ENCODE measurements at regions not wholly inside any gene's neighbourhood (a gene's known extent, or its start where the extent isn't known, plus 50 kb on each side); places are given as distances from the start of the nearest gene placed in this dataset.
"Not testable (repeated sequence)": the region's sequence is repeated elsewhere in the genome, so short reads cannot be mapped to it uniquely, and the experiment has no call there.

DNA sequence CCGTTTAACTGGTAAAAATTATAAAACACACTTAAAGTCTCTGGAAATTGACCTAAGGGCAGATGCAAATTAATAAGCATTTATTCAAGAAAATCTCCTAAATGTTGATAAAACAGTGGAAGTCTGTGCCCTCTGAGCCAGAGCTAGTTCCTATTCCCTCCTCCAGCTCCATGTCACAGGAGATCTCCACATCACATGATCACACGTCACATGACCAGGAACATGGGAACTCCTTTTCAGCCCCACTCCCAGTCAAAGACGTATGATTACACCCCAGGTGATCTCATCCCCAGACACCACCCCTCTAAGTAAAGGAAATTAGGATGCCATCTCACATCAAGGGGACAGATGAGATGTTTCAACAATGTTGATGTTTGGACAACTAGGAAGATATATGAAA is 237.7 kb upstream of the FRG1 start:
- DNase-seq, H3K9me3 Mint-ChIP-seq, H3K4me3 Mint-ChIP-seq, H3K4me1 Mint-ChIP-seq, H3K27ac Mint-ChIP-seq, ATAC-seq, H3K27me3 Mint-ChIP-seq: not testable (repeated sequence)

DNA sequence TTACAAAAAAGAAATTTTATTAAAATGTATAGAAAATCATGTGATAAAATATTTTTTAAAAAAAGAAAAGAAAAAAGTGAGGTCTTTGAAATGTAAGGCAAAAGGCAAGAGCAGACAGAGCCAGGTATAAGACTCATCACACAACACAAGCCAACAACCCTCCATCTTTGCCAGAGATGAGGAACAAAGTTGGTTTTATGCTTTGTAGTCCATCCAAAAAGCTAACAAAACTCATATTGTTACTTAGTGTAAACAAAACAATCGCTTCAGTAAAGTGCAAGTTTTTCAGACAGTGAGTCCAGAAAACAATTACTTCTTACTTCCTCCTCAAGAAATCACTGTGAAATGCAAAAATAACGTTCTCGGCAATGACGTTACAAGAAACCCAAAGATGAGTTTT is 233.9 kb upstream of the FRG1 start:
- not testable (repeated sequence) for H3K4me3 Mint-ChIP-seq, H3K27me3 Mint-ChIP-seq, H3K4me1 Mint-ChIP-seq, H3K9me3 Mint-ChIP-seq, H3K27ac Mint-ChIP-seq, DNase-seq, ATAC-seq

DNA sequence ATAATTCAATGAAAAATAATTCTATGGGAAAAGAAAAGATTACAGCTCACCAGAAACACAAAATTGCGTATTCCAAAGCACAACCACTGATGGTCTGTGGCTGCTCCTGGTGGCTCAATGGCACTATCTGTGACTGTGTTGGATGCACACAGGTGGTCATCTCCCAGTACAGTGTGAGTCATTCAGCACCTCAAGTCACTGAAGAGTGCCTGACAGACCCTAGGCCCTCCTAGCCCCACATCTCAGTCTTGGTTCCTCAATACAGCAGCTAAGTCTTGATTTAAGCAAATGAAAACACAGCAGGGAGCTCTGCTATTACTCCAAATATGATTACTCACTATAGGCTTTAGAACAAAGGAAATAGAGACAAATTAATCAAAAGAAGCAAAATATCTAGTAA is 233.4 kb upstream of the FRG1 start:
- not testable (repeated sequence) for H3K9me3 Mint-ChIP-seq, H3K4me3 Mint-ChIP-seq, H3K4me1 Mint-ChIP-seq, H3K27ac Mint-ChIP-seq, ATAC-seq, DNase-seq, H3K27me3 Mint-ChIP-seq

DNA sequence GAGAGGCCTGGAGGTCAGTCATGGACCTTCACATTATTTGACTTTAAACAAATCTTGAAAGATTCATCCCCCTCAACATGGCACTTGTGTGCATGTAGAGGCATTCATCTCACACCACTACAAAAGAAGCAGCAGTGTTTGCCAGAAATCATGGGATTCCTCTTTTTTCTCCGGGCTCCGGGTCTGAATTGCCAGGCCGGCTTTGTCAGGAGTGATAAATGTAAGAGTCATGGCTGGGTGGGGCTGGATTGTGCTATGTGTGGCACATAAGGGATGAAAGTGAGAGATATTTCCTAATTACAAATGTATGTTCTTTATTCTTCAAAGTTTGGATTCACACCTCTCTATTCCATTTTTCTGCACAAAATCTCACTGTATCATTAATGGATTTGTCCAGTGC is 228.7 kb upstream of the FRG1 start:
- not testable (repeated sequence) for ATAC-seq, H3K27me3 Mint-ChIP-seq, H3K9me3 Mint-ChIP-seq, H3K27ac Mint-ChIP-seq, DNase-seq, H3K4me1 Mint-ChIP-seq, H3K4me3 Mint-ChIP-seq

DNA sequence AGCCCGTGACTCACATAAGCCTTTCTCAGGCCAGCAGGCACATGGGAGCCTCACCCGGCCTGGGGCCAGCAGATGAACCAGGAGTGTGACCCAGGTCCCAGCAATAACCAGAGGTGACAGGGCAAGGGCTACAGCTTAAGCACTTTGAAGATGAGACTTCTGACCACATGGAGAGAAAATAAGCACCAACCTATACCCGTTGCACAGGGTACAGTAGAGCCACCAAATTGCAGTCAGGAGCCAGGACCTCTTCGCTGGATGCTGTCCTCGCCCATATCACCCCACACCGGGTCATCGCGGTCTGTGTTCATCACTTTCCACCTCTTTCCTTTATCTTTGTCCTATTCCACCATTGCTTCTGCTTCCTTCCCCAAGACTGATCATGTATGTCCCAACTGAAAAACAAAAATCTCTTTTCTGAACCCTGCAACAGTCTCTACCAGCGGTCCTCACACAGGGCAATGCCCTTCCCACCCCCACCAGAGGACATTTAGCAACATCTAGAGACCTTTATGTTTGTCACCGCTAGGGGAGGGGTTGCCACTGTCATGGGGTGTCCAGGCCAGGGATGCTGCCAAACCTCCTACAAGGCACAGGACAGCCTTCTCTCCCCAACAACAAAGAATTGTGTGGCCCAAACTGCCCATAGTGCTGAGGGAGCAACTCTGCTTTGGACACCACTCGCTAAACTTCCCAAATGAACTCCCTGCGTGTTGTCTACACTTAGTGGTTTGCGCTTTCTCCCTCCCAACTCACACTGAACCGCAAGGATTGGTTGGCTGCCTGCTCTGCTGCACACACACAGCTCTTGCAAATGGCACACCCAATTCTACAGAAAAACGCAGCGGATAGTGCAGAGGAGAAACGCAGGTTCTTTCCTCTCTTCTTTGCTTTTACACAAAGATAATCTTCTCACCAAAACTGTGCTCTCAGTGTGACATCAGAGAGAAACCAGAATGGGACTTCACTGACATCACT is 219.4 kb upstream of the FRG1 start:
- H3K4me3 Mint-ChIP-seq, H3K4me1 Mint-ChIP-seq, H3K27me3 Mint-ChIP-seq, H3K9me3 Mint-ChIP-seq, DNase-seq, H3K27ac Mint-ChIP-seq: not testable (repeated sequence)
- ATAC-seq = peak; percentile 23

DNA sequence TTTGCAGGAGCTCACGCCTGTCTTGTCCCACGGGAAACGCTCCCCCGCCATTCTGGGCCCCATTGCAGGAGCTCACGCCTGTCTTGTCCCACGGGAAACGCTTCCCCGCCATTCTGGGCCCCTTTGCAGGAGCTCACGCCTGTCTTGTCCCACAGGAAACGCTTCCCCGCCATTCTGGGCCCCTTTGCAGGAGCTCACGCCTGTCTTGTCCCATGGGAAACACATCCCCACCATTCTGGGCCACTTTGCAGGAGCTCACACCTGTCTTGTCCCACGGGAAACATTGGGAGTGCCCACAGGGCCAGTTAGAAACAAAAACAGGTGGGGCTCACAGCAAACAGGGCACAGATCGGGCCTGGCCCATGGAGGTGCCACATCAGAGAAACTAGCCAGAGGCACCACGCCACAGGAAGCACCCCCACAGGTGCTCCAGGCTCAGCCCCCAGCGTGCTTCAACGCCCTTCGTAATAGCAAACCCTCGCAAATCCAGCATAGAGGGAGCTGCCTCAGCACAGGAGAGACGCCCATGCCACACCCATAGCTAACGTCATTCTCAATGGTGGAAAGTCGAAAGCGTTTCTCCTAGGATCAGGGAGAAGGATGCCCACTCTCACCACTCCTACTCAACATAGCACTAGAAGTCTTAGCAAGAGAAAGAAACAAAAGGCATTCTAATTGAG is 218.2 kb upstream of the FRG1 start:
- not testable (repeated sequence) for H3K27ac Mint-ChIP-seq, H3K9me3 Mint-ChIP-seq, H3K4me1 Mint-ChIP-seq, ATAC-seq, DNase-seq, H3K4me3 Mint-ChIP-seq, H3K27me3 Mint-ChIP-seq

DNA sequence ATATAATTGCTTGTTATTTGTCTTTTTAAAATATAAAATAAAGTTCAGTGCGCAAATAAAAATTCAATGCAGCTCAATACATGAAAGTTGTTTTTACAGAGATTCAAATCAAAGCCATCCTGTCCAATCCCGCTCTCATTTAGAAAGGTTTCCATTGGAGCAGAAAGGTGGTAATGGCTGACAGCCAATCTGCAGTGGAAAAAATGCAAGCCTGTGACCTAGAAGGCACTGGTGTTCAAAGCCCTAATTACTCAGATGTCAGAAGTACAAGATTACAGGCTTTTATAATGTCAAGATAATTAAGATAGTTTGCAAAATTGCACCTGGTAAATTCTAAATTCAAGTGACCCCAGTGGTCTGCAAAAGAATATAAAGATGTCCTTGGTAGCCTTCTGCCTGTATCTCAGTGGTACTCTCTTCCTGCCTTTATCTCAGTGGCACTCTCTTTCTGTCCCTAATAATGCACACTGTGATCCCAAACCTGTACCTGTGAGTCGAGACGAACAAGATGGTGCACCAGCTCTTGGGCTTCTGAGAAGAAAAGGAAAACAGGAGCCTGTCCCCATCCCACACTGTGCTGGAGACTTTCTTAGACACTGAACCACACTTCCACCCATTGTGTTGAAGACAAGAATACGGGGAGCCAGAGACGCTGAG is 212.6 kb upstream of the FRG1 start:
- not testable (repeated sequence) for DNase-seq

DNA sequence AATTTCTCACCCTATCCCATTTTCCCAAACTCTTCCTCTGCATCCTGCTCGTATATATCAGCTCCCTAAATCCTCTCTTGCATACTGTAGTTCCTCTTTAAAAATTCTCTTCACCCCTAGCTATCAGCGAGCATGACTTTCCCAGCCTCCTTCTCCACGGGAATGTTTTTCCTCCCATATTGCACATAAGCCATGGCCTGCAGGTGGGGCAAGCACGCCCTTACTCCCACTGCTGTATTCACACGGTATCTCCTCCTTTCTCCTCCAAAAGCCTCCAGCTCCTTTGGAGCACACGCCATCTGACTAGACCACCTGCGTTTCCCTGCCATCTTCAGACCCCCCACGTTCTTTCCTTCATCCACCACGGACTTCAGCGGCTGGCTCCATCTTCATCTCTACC is 208.7 kb upstream of the FRG1 start:
- not testable (repeated sequence) for ATAC-seq, H3K27me3 Mint-ChIP-seq, DNase-seq, H3K4me1 Mint-ChIP-seq, H3K27ac Mint-ChIP-seq, H3K4me3 Mint-ChIP-seq
- peaks cover 0 to 15% of the 10 kb centered on the region in 2 donors for H3K9me3 Mint-ChIP-seq

More for the DNA sequence above, 212.6 kb upstream of the FRG1 start:
- H3K9me3 Mint-ChIP-seq, H3K4me3 Mint-ChIP-seq, H3K27me3 Mint-ChIP-seq, H3K4me1 Mint-ChIP-seq, H3K27ac Mint-ChIP-seq, ATAC-seq: not testable (repeated sequence)

DNA sequence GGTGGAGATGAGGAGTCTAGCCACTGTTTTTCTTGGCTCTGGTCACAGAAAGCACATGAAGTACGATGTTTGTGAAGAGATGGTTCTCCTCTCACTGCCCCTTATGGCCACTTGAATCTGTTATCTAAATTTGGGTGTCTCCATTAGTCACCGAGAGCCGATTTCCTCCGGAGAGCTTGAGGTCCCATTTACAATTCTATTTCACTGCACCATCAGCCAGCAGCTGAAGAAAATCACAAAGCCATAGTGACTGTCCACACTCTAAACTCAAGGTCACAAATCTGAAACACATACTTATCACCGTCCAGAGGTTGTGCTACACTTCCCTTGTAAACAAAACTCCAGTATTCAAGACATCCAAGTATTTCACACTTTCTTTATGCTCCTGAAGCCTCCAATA is 207.2 kb upstream of the FRG1 start:
- H3K27me3 Mint-ChIP-seq, ATAC-seq, H3K4me1 Mint-ChIP-seq, H3K4me3 Mint-ChIP-seq, DNase-seq: not testable (repeated sequence)
- Mint-ChIP-seq H3K9me3 (peaks cover 0 to 15% of the 10 kb centered on the region in 2 donors), H3K27ac (peak overlapping the region in 1 of 2 donors; percentile 65)

DNA sequence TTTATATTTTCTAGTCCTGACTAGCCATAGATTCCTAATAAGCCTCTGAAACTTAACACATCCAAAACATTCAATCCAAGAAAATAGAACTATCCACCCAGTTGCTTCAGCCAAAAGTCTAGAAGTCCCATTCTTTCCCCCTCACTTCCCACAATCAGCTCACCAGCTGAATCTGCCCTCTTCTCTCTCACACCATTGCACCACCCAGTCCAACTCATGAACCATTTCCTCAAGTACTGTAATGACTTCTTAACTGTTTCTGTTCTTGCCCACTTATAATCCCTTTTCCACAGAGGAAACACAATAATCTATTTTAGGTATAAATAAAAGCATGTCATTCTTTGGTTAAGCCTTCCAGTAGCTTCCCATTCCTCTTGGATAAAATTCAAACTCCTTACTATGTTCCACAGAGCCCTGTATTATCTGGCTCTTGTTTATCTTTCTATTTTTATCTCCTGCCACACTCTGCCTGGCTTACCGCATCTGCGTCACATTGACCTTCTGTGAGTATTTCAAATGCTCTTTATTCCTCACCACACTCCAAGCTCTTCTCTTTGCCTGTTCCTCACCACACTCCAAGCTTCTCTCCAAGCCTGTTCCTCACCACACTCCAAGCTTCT is 205.9 kb upstream of the FRG1 start:
- H3K27ac Mint-ChIP-seq, ATAC-seq, H3K4me3 Mint-ChIP-seq, H3K4me1 Mint-ChIP-seq, H3K27me3 Mint-ChIP-seq, DNase-seq: not testable (repeated sequence)
- H3K9me3 Mint-ChIP-seq = peaks cover 0 to 13% of the 10 kb centered on the region in 2 donors

DNA sequence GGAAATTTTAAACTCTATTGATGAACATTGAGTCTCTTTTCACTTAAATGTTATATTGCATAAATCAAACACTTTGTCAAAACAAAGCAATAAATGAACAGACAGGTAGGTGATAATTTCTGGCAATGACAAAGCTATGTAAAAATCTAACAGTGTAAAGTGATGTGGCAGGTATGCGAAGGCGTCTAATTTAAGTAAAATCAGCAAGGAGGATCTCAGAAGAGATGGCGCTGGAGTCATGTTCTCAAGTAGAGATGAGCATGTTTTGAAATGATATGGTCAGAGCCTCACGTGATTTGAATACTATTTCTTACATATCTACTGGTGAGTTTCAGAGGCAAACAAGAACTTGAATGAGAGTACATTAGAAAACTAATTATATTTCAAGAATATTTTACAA is 204.0 kb upstream of the FRG1 start:
- H3K4me1 Mint-ChIP-seq, H3K4me3 Mint-ChIP-seq, ATAC-seq, DNase-seq, H3K27me3 Mint-ChIP-seq, H3K27ac Mint-ChIP-seq: not testable (repeated sequence)
- peaks cover 0 to 10% of the 10 kb centered on the region in 2 donors for H3K9me3 Mint-ChIP-seq

DNA sequence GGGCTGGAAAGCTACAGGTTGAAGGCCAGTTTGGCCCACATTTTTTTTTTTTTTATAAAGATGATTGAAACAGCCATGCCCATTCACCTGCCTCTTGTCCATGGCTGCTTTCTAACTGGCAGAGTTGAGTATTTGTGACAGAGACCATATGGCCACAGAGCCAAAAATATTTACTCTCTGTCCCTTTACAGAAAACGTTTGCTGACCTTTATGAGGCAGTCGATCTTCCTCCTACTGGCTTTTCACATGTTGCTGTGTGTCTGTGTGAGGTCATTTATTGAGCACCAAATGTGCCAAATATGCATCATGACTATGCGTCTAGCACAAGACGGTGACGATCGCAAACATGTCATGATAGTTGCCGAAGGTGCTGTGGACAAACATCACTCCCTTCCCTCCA is 200.6 kb upstream of the FRG1 start:
- H3K27me3 Mint-ChIP-seq, H3K4me1 Mint-ChIP-seq, H3K4me3 Mint-ChIP-seq, H3K27ac Mint-ChIP-seq, H3K9me3 Mint-ChIP-seq, ATAC-seq, DNase-seq: not testable (repeated sequence)

DNA sequence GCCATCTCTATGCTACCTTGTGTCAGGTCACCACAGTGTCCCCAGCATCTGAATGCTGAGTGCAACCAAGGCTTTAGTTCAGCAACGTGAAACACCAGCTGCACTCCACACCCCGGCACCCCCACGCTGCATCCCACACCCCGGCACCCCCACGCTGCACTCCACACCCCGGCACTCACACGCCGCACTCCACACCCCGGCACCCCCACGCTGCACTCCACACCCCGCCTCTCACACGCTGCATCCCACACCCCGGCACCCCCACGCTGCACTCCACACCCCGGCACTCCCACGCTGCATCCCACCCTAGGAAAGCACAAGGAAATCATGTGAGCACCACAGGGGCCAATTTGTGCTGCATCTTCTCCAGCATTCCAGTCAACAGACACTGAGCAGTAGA is 199.8 kb upstream of the FRG1 start:
- no peak overlapping the region for H3K4me3 Mint-ChIP-seq
- H3K4me1 Mint-ChIP-seq = no peaks in the 10 kb centered on the region
- H3K27me3 Mint-ChIP-seq = no peaks in the 10 kb centered on the region
- DNase-seq = no peak
- H3K27ac Mint-ChIP-seq = no peak overlapping the region
- ATAC-seq = no peak
- H3K9me3 Mint-ChIP-seq = peaks cover 0 to 10% of the 10 kb centered on the region in 2 donors

DNA sequence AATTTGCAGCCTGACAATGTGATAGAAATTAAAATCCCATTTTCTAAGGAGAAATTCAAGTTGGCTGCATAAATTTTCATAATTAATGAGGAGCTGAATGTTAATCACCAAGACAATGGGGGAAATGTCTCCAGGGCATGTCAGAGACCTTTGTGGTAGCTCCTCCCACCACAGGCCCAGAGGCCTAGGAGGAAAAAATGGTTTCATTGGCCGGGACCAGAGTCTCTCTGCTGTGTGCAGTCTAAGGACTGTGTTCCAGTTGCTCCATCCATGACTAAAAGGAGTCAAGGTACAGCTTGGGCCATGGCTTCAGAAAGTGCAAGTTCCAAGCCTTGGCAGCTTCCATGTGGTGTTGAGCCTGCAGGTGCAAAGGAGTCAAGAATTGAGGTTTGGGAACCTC is 187.6 kb upstream of the FRG1 start:
- H3K27me3 Mint-ChIP-seq, H3K9me3 Mint-ChIP-seq, H3K4me1 Mint-ChIP-seq, DNase-seq, H3K4me3 Mint-ChIP-seq, ATAC-seq, H3K27ac Mint-ChIP-seq: not testable (repeated sequence)

DNA sequence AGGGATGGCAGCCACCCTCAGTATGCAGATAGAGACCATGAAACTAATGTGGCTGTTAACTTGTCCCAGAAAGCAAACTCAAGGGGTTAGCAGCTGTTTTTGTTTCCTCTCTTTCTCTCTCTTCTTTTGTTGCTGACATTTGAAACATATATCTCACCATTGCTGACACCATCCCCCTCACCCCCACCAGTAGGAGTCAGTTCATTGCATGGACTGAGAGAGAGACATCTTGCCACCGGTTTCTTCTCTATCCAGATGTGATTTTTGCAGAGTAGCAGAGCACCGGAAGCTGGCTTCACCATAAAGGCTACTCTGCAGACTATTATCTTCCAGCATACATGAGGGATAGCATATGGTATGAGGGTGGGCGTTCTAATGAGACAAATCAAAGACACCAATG is 177.1 kb upstream of the FRG1 start:
- Mint-ChIP-seq H3K9me3 (peaks cover 0 to 9% of the 10 kb centered on the region in 2 donors), H3K27ac (no peak overlapping the region), H3K4me1 (no peaks in the 10 kb centered on the region), H3K27me3 (no peaks in the 10 kb centered on the region), H3K4me3 (no peak overlapping the region)
- ATAC-seq (no peak), DNase-seq (no peak)
